ENCODE measurements at regions not wholly inside any gene's neighbourhood (a gene's known extent, or its start where the extent isn't known, plus 50 kb on each side); places are given as distances from the start of the nearest gene placed in this dataset.
"Not testable (repeated sequence)": the region's sequence is repeated elsewhere in the genome, so short reads cannot be mapped to it uniquely, and the experiment has no call there.

DNA sequence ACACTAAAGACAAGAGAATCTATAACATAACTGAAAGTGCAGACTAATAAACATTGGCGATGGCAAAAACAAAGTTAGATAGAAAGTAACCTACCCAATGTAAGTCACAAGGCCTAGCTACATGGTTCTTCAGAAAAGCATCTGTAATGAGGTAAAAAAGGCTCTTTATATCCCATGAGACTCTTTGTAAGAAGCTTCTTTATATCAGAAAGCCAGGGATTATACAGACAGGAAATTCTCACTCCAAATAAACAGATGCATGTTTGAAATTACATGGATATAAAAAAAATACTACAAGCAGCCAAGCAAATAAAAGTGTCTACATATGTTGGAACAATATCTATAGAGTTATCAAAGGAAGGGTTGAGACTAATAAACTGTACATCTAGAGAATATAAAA lies 284.9 kb upstream of the NRSN1 start:
- Histone ChIP-seq H3K9ac (no peak overlapping the region), H3K4me3 (no peak overlapping the region), H3K4me2 (no peak overlapping the region), H3K36me3 (no peaks in the 10 kb centered on the region), H3K9me3 (ENCODE audit: low read depth) (no peaks in the 10 kb centered on the region), H3K79me2 (ENCODE audit: low read depth) (no peaks in the 10 kb centered on the region), H3F3A (ENCODE audit: low read depth) (no peaks in the 10 kb centered on the region), H2AFZ (replicated peaks) (no peak overlapping the region), H3K4me1 (no peaks in the 10 kb centered on the region), H3K27ac (no peak overlapping the region), H3K27me3 (no peaks in the 10 kb centered on the region), H4K20me1 (ENCODE audit: low read depth) (no peaks in the 10 kb centered on the region)
- no peak for DNase-seq (ENCODE audit: low spot score)
- no peak overlapping the region for H3K4me3 Mint-ChIP-seq
- H3K27me3 Mint-ChIP-seq (ENCODE audit: insufficient read depth, low read depth) = no peaks in the 10 kb centered on the region
- no peak for TF ChIP-seq EZH2 (IDR thresholded peaks at IDR 0.05)
- no peak for TF ChIP-seq EZH2phosphoT487 (IDR thresholded peaks at IDR 0.05)
- TF ChIP-seq, protein P1, sequence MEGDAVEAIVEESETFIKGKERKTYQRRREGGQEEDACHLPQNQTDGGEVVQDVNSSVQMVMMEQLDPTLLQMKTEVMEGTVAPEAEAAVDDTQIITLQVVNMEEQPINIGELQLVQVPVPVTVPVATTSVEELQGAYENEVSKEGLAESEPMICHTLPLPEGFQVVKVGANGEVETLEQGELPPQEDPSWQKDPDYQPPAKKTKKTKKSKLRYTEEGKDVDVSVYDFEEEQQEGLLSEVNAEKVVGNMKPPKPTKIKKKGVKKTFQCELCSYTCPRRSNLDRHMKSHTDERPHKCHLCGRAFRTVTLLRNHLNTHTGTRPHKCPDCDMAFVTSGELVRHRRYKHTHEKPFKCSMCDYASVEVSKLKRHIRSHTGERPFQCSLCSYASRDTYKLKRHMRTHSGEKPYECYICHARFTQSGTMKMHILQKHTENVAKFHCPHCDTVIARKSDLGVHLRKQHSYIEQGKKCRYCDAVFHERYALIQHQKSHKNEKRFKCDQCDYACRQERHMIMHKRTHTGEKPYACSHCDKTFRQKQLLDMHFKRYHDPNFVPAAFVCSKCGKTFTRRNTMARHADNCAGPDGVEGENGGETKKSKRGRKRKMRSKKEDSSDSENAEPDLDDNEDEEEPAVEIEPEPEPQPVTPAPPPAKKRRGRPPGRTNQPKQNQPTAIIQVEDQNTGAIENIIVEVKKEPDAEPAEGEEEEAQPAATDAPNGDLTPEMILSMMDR (IDR thresholded peaks at IDR 0.05) = no peak
- peaks cover 4% of the 10 kb centered on the region for H3K4me1 Mint-ChIP-seq
- H3K36me3 Mint-ChIP-seq = no peaks in the 10 kb centered on the region
- no peak overlapping the region for H3K27ac Mint-ChIP-seq
- H3K9me3 Mint-ChIP-seq = no peaks in the 10 kb centered on the region

DNA sequence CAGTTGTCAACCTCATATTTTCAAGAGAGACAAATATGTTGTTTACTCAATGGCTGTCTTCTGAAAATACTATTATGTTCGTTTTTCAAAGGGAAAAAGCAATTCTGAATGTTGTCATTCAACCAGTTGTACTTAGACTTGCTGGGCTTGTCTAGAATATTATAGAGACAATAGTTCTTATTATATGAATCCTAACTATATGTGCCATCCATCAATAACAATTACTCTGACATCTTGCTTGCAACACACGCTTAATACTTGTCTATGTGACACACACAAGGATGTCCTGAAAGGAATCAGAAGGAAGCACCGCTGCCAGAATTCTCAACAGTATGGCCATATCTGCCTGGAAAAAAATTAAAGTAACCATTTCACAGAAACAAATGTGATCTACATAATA lies 283.3 kb upstream of the NRSN1 start:
- H2AFZ ChIP-seq (replicated peaks) = no peak overlapping the region
- H3K9me3 Mint-ChIP-seq = no peaks in the 10 kb centered on the region
- no peaks in the 10 kb centered on the region for H3K27me3 ChIP-seq
- H3F3A ChIP-seq (ENCODE audit: low read depth) = no peaks in the 10 kb centered on the region
- H3K27ac ChIP-seq = no peak overlapping the region
- H3K4me3 ChIP-seq = no peak overlapping the region
- H3K36me3 Mint-ChIP-seq = no peaks in the 10 kb centered on the region
- H3K4me3 Mint-ChIP-seq = no peak overlapping the region
- no peak overlapping the region for H3K9ac ChIP-seq
- no peak overlapping the region for H3K27ac Mint-ChIP-seq
- no peak for TF ChIP-seq EZH2 (IDR thresholded peaks at IDR 0.05)
- TF ChIP-seq, protein P1 (IDR thresholded peaks at IDR 0.05) = no peak
- no peak for TF ChIP-seq EZH2phosphoT487 (IDR thresholded peaks at IDR 0.05)
- H3K27me3 Mint-ChIP-seq (ENCODE audit: insufficient read depth, low read depth) = no peaks in the 10 kb centered on the region
- H3K4me1 Mint-ChIP-seq = peaks cover 4% of the 10 kb centered on the region
- H3K79me2 ChIP-seq (ENCODE audit: low read depth) = no peaks in the 10 kb centered on the region
- no peak overlapping the region for H3K4me2 ChIP-seq
- no peak for DNase-seq (ENCODE audit: low spot score)
- no peaks in the 10 kb centered on the region for H4K20me1 ChIP-seq (ENCODE audit: low read depth)
- no peaks in the 10 kb centered on the region for H3K4me1 ChIP-seq
- no peaks in the 10 kb centered on the region for H3K9me3 ChIP-seq (ENCODE audit: low read depth)
- no peaks in the 10 kb centered on the region for H3K36me3 ChIP-seq

DNA sequence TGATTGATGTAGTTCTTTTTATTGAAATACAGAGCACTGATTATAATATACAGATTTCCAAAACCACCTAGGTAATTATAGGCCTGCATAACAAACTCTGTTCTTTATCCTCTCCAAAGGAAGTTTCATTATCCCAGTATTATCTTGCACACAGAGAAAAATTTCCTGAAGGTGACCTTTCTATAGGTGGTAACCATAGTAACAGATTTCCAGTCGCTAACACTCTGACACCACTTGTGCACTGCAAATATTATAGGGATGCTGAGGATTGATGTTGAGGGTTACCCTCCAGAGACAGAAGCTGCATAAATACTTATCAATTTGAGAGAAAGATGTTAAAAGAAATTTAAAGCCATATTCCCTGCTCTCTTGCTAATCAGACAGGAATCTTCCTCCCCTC lies 274.5 kb upstream of the NRSN1 start:
- no peaks in the 10 kb centered on the region for H3K4me1 ChIP-seq
- peaks cover 24% of the 10 kb centered on the region for H3K4me1 Mint-ChIP-seq
- peak overlapping the region; percentile 69 for H3K27ac Mint-ChIP-seq
- no peak overlapping the region for H2AFZ ChIP-seq (replicated peaks)
- no peak for TF ChIP-seq EZH2phosphoT487 (IDR thresholded peaks at IDR 0.05)
- no peak for TF ChIP-seq EZH2 (IDR thresholded peaks at IDR 0.05)
- TF ChIP-seq, protein P1 (IDR thresholded peaks at IDR 0.05) = no peak
- H3F3A ChIP-seq (ENCODE audit: low read depth) = no peaks in the 10 kb centered on the region
- H3K36me3 ChIP-seq = no peaks in the 10 kb centered on the region
- no peaks in the 10 kb centered on the region for H4K20me1 ChIP-seq (ENCODE audit: low read depth)
- no peaks in the 10 kb centered on the region for H3K36me3 Mint-ChIP-seq
- no peak overlapping the region for H3K4me2 ChIP-seq
- H3K4me3 ChIP-seq = no peak overlapping the region
- H3K27me3 ChIP-seq = no peaks in the 10 kb centered on the region
- DNase-seq (ENCODE audit: low spot score) = no peak
- H3K9ac ChIP-seq = no peak overlapping the region
- no peak overlapping the region for H3K4me3 Mint-ChIP-seq
- no peaks in the 10 kb centered on the region for H3K9me3 ChIP-seq (ENCODE audit: low read depth)
- peaks cover 6% of the 10 kb centered on the region for H3K27me3 Mint-ChIP-seq (ENCODE audit: insufficient read depth, low read depth)
- H3K9me3 Mint-ChIP-seq = peaks cover 7% of the 10 kb centered on the region
- no peaks in the 10 kb centered on the region for H3K79me2 ChIP-seq (ENCODE audit: low read depth)
- no peak overlapping the region for H3K27ac ChIP-seq

DNA sequence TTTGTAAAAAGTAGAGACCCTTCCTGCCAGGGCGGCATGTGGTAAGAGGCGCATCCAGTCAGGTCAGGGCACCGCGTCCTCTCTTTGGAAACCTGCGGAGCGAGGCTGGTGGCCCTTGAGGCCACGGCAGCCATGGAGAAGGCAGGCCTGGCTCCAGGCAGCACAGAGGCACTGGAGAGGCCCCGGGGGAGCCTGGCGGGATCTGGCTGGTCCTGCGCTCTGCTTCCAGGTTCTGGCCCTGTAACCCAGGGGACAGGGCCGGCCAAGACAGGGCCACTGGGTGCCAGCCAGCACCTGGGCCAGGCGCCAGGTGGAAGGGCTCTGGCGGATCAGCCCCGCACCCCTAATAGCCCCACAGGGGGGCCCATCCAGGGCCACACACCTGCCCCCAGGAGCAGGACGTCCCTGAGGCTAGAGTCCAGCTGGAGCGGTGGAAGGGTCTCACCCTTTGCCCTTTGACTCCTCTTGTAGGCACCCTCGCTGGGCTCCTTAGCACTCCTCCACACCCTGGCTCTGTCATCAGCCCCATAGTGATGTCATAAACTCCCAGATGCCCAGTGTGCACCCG lies 272.4 kb upstream of the NRSN1 start:
- Mint-ChIP-seq H3K27me3 (ENCODE audit: insufficient read depth, low read depth) (peaks cover 11% of the 10 kb centered on the region), H3K4me1 (peaks cover 24% of the 10 kb centered on the region)
- not testable (repeated sequence) for H3K9me3 ChIP-seq (ENCODE audit: low read depth)

DNA sequence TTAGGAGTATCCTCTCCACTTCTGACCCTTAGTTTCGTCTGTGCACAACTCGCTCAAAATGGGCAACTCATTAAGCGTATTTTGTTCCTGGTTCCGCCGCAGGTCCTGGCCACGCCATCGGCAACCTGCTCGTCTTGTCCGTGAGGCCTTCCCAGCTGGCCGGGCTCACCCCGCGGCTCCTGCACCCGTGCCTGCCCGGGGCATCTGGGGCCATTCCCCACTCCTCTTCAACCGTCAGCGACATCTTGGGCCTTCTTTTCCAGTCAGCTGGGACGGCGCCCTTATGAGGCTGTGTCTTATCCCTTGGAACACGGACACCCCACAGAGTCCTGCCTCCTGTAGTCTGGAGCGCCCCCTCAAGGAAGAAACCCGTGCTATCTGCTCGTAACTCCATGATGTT lies 271.9 kb upstream of the NRSN1 start:
- H3K4me2 ChIP-seq; H3K4me3 Mint-ChIP-seq; H3K4me1 ChIP-seq; H3K36me3 ChIP-seq; H3K27ac Mint-ChIP-seq; H3K36me3 Mint-ChIP-seq; H4K20me1 ChIP-seq (ENCODE audit: low read depth); H2AFZ ChIP-seq (replicated peaks); H3F3A ChIP-seq (ENCODE audit: low read depth); H3K27ac ChIP-seq; H3K9me3 Mint-ChIP-seq; H3K9ac ChIP-seq; H3K4me3 ChIP-seq; DNase-seq (ENCODE audit: low spot score); H3K9me3 ChIP-seq (ENCODE audit: low read depth); H3K79me2 ChIP-seq (ENCODE audit: low read depth); H3K27me3 ChIP-seq: not testable (repeated sequence)
- Mint-ChIP-seq H3K4me1 (peaks cover 24% of the 10 kb centered on the region), H3K27me3 (ENCODE audit: insufficient read depth, low read depth) (peaks cover 11% of the 10 kb centered on the region)

More for the DNA sequence above, 272.4 kb upstream of the NRSN1 start:
- H3K4me2 ChIP-seq; H3K36me3 ChIP-seq; H3K9me3 Mint-ChIP-seq; H3F3A ChIP-seq (ENCODE audit: low read depth); H3K27ac ChIP-seq; H3K27ac Mint-ChIP-seq; DNase-seq (ENCODE audit: low spot score); H2AFZ ChIP-seq (replicated peaks); H3K27me3 ChIP-seq; H3K4me3 Mint-ChIP-seq; H3K9ac ChIP-seq; H3K4me1 ChIP-seq; H3K4me3 ChIP-seq; H4K20me1 ChIP-seq (ENCODE audit: low read depth); H3K79me2 ChIP-seq (ENCODE audit: low read depth); H3K36me3 Mint-ChIP-seq: not testable (repeated sequence)

All from neural progenitor cell (in vitro differentiated cells).